Neutrophil (primary cell): ENCODE measurements at regions not wholly inside any gene's neighbourhood (a gene's known extent, or its start where the extent isn't known, plus 50 kb on each side); places are given as distances from the start of the nearest gene placed in this dataset.

Experiments used
- H3K27ac ChIP-seq: fragments of 200-600 bp; sonication (generic); 2 replicates; pipeline ENCODE4 v1.5.1; 2016; ENCODE audit warnings: mild to moderate bottlenecking, moderate library complexity
- H3K27me3 ChIP-seq: fragments of 200-600 bp; sonication (generic); 2 replicates; pipeline ENCODE4 v1.6.0; 2016; ENCODE audit warnings: mild to moderate bottlenecking
- H3K36me3 ChIP-seq: fragments of 200-600 bp; sonication (generic); 2 replicates; pipeline ENCODE4 v1.5.1; 2017
- H3K4me1 ChIP-seq, 2 experiments: fragments of 200-600 bp in 1 of 2; sonication (generic) in 1 of 2; 1 replicate in 1 of 2; 2 replicates in 1 of 2; pipeline versions ENCODE4 v1.5.1 to v1.6.1; 2013 to 2016; ENCODE audit warnings: low read depth in 1 of 2, low read length in 1 of 2, mild to moderate bottlenecking in 1 of 2, moderate library complexity in 1 of 2; ENCODE audit not compliant: control insufficient read depth in 1 of 2, insufficient read depth in 1 of 2
- H3K4me3 ChIP-seq, 2 experiments: fragments of 200-600 bp in 1 of 2; sonication (generic) in 1 of 2; 1 replicate in 1 of 2; 2 replicates in 1 of 2; pipeline ENCODE4 v1.5.1; 2013 to 2016; ENCODE audit warnings: low read depth in 1 of 2, low read length in 1 of 2, mild to moderate bottlenecking in 1 of 2, moderate library complexity in 1 of 2
- H3K9me3 ChIP-seq: fragments of 200-600 bp; sonication (generic); 2 replicates; pipeline ENCODE4 v1.5.1; 2016
- CTCF ChIP-seq: fragments of 200-600 bp; sonication (generic); IDR thresholded peaks from 2 replicates; pipeline ENCODE4 v1.5.1; 2016; ENCODE audit warnings: antibody characterized with exemption

GRCh38 chr9:107131108-107131799 lies 151.8 kb upstream of the RAD23B start:
- no peak for TF ChIP-seq CTCF
- Histone ChIP-seq H3K4me1 (no peaks in the 10 kb centered on the region), H3K27me3 (no peaks in the 10 kb centered on the region), H3K27ac (no peak overlapping the region), H3K36me3 (no peaks in the 10 kb centered on the region), H3K9me3 (no peaks in the 10 kb centered on the region), H3K4me3 (no peak overlapping the region)

GRCh38 chr9:107136296-107136695 lies 146.8 kb upstream of the RAD23B start:
- TF ChIP-seq CTCF = no peak
- no peak overlapping the region for H3K27ac ChIP-seq
- no peaks in the 10 kb centered on the region for H3K36me3 ChIP-seq
- no peaks in the 10 kb centered on the region for H3K27me3 ChIP-seq
- no peak overlapping the region for H3K4me3 ChIP-seq
- no peaks in the 10 kb centered on the region for H3K9me3 ChIP-seq
- no peaks in the 10 kb centered on the region for H3K4me1 ChIP-seq

GRCh38 chr9:107137495-107138202 lies 145.4 kb upstream of the RAD23B start:
- no peaks in the 10 kb centered on the region for H3K36me3 ChIP-seq
- TF ChIP-seq CTCF = peak; percentile 41
- H3K27ac ChIP-seq = no peak overlapping the region
- peaks cover 3% of the 10 kb centered on the region for H3K27me3 ChIP-seq
- H3K4me1 ChIP-seq = no peaks in the 10 kb centered on the region
- no peaks in the 10 kb centered on the region for H3K9me3 ChIP-seq
- no peak overlapping the region for H3K4me3 ChIP-seq

GRCh38 chr9:107138261-107138992 lies 144.7 kb upstream of the RAD23B start:
- no peak for TF ChIP-seq CTCF

GRCh38 chr9:107141967-107142366 lies 141.1 kb upstream of the RAD23B start:
- TF ChIP-seq CTCF = no peak
- Histone ChIP-seq H3K4me1 (no peaks in the 10 kb centered on the region), H3K9me3 (no peaks in the 10 kb centered on the region), H3K27ac (no peak overlapping the region), H3K27me3 (peaks cover 9% of the 10 kb centered on the region), H3K4me3 (no peak overlapping the region), H3K36me3 (no peaks in the 10 kb centered on the region)

More at GRCh38 chr9:107138261-107138992, 144.7 kb upstream of the RAD23B start:
- H3K9me3 ChIP-seq = no peaks in the 10 kb centered on the region
- no peaks in the 10 kb centered on the region for H3K36me3 ChIP-seq
- H3K4me1 ChIP-seq = no peaks in the 10 kb centered on the region
- H3K4me3 ChIP-seq = no peak overlapping the region
- peaks cover 9% of the 10 kb centered on the region for H3K27me3 ChIP-seq
- H3K27ac ChIP-seq = no peak overlapping the region
